B cell (primary cell): ENCODE measurements at regions not wholly inside any gene's neighbourhood (a gene's known extent, or its start where the extent isn't known, plus 50 kb on each side); places are given as distances from the start of the nearest gene placed in this dataset.

Source experiments
- ATAC-seq: fragments of 200-7000 bp; cut with Tn5 transposase; one replicate; pipeline ENCODE4 v1.10.0; 2021; ENCODE audit warnings: low read depth, mild to moderate bottlenecking, moderate number of reproducible peaks, moderate library complexity
- CTCF ChIA-PET: fragments of 350-600 bp; sonication (Branson Sonifier 250); formaldehyde crosslinking; loops from one replicate; lab custom pipeline; 2021; ENCODE audit warnings: antibody characterized with exemption, inconsistent platforms; lab: Charles Lee
- POLR2A ChIA-PET: fragments of 350-600 bp; sonication (Branson Sonifier 250); formaldehyde crosslinking; loops from one replicate; lab custom pipeline; 2021; ENCODE audit warnings: antibody characterized with exemption; lab: Charles Lee
- DNase-seq: peaks from one replicate; pipeline ENCODE4 v3.0.0; 2013
- H2AFZ ChIP-seq: 2 replicates; pipeline ENCODE4 v1.6.1; 2012; ENCODE audit warnings: mild to moderate bottlenecking, low read depth, low read length; ENCODE audit not compliant: insufficient read depth, poor library complexity, severe bottlenecking
- H3K27ac ChIP-seq, 2 donors: 1 replicate in 1 of 2; 2 replicates in 1 of 2; pipeline ENCODE4 v1.5.1; 2012 to 2013; ENCODE audit warnings: low read length in 2 of 2, mild to moderate bottlenecking in 2 of 2, moderate library complexity in 1 of 2
- H3K27me3 ChIP-seq, 4 experiments: fragments of 200-600 bp in 1 of 4; sonication (generic) in 1 of 4; replicated peaks in 1 of 4; 1 replicate in 2 of 4; 2 replicates in 2 of 4; pipeline versions ENCODE4 v1.6.1 to v1.7.0; 2013 to 2016; ENCODE audit warnings: low read length in 3 of 4, mild to moderate bottlenecking in 2 of 4, mixed read lengths in 1 of 4, moderate library complexity in 1 of 4; ENCODE audit not compliant: insufficient read depth in 4 of 4, control insufficient read depth in 3 of 4; ENCODE audit errors: control extremely low read depth in 1 of 4
- H3K36me3 ChIP-seq, 2 experiments: replicated peaks in 1 of 2; 1 replicate in 1 of 2; 2 replicates in 1 of 2; pipeline versions ENCODE4 v1.6.1 to v1.7.1; 2013; ENCODE audit warnings: low read length in 1 of 2; ENCODE audit not compliant: insufficient read depth in 2 of 2, control insufficient read depth in 1 of 2; ENCODE audit errors: control extremely low read depth in 1 of 2, extremely low read depth in 1 of 2
- H3K4me1 ChIP-seq, 2 donors: fragments of 200-600 bp in 1 of 2; sonication (generic) in 1 of 2; 1 replicate in 1 of 2; 2 replicates in 1 of 2; pipeline versions ENCODE4 v1.5.1 to v1.6.1; 2013 to 2017; ENCODE audit warnings: low read length in 2 of 2; ENCODE audit not compliant: control insufficient read depth in 2 of 2, insufficient read depth in 2 of 2
- H3K4me2 ChIP-seq: replicated peaks from 2 replicates; pipeline ENCODE3; 2012; ENCODE audit warnings: mild to moderate bottlenecking, low read depth, low read length; ENCODE audit not compliant: poor library complexity, severe bottlenecking
- H3K4me3 ChIP-seq, 5 experiments: fragments of 200-600 bp in 1 of 5; sonication (generic) in 1 of 5; 1 replicate in 3 of 5; 2 replicates in 2 of 5; pipeline versions ENCODE4 v1.5.1 to v1.7.0; 2011 to 2016; ENCODE audit warnings: low read length in 4 of 5, mild to moderate bottlenecking in 4 of 5, low read depth in 2 of 5, control low read depth in 1 of 5, moderate library complexity in 1 of 5; ENCODE audit not compliant: insufficient read depth in 1 of 5; ENCODE audit errors: control extremely low read depth in 1 of 5, extremely low read depth in 1 of 5
- H3K79me2 ChIP-seq: fragments of 200-600 bp; sonication (generic); one replicate; pipeline ENCODE4 v1.6.0; 2016; ENCODE audit warnings: low read length; ENCODE audit not compliant: control insufficient read depth, insufficient read depth
- H3K9ac ChIP-seq: fragments of 200-600 bp; sonication (generic); 2 replicates; pipeline ENCODE4 v1.6.1; 2017; ENCODE audit warnings: mild to moderate bottlenecking, low read length, moderate library complexity
- H3K9me3 ChIP-seq, 3 donors: one replicate each; pipeline versions ENCODE4 v1.6.1 to v1.7.1; 2013; ENCODE audit warnings: low read length in 2 of 3; ENCODE audit not compliant: control insufficient read depth in 2 of 3, insufficient read depth in 1 of 3; ENCODE audit errors: control extremely low read depth in 1 of 3
- H4K20me1 ChIP-seq: 2 replicates; pipeline ENCODE4 v1.6.0; 2012; ENCODE audit warnings: mild to moderate bottlenecking, low read length; ENCODE audit not compliant: insufficient read depth, control insufficient read depth, poor library complexity, severe bottlenecking
- H3K27ac Mint-ChIP-seq: one replicate; pipeline ENCODE4 v1.8.0; 2021; ENCODE audit warnings: mixed read lengths
- H3K27me3 Mint-ChIP-seq: one replicate; pipeline ENCODE4 v1.8.0; 2021; ENCODE audit warnings: mixed read lengths
- H3K4me1 Mint-ChIP-seq: one replicate; pipeline ENCODE4 v1.8.0; 2021; ENCODE audit warnings: mixed read lengths
- H3K4me3 Mint-ChIP-seq: one replicate; pipeline ENCODE4 v1.8.0; 2021; ENCODE audit warnings: mixed read lengths
- H3K9me3 Mint-ChIP-seq: one replicate; pipeline ENCODE4 v1.8.0; 2022; ENCODE audit warnings: mixed read lengths; ENCODE audit not compliant: insufficient read depth
- CTCF ChIP-seq: fragments of 200-600 bp; IDR thresholded peaks from one replicate; pipeline ENCODE4 v1.8.0; 2022; ENCODE audit warnings: antibody characterized with exemption, mild to moderate bottlenecking
- EZH2 ChIP-seq: IDR thresholded peaks from 2 replicates; pipeline ENCODE4 v1.6.1; 2012; ENCODE audit warnings: borderline replicate concordance, low read depth, mild to moderate bottlenecking, moderate library complexity, low read length; ENCODE audit not compliant: insufficient read depth, poor library complexity, severe bottlenecking
- WGBS: methylation state at CpG from one replicate; pipeline ENCODE4 v1.1.5; 2013; ENCODE audit warnings: missing lambda C conversion rate; ENCODE audit not compliant: insufficient coverage; 5-methylcytosine and 5-hydroxymethylcytosine counted together
- intact Hi-C: fragments of 100-400 bp; cut with micrococcal nuclease; formaldehyde crosslinking; loops from one replicate; pipeline ENCODE4 v1.10.0; 2022

GRCh38 chr2:79375817-79376216, 137.0 kb upstream of the CTNNA2 start:
- Mint-ChIP-seq H3K27me3 (no peaks in the 10 kb centered on the region), H3K4me3 (no peak overlapping the region), H3K27ac (no peak overlapping the region), H3K4me1 (no peaks in the 10 kb centered on the region), H3K9me3 (peaks cover 9% of the 10 kb centered on the region)
- Histone ChIP-seq H4K20me1 (no peaks in the 10 kb centered on the region), H3K4me3 (no peak overlapping the region), H3K9ac (no peak overlapping the region), H3K36me3 (no peaks in the 10 kb centered on the region), H3K27me3 (no peaks in the 10 kb centered on the region), H3K4me1 (no peaks in the 10 kb centered on the region), H3K4me2 (no peak overlapping the region), H3K9me3 (peaks cover 0 to 4% (median 0%) of the 10 kb centered on the region in 3 donors), H3K79me2 (no peaks in the 10 kb centered on the region), H3K27ac (no peak overlapping the region), H2AFZ (no peak overlapping the region)
- ATAC-seq: no peak
- intact Hi-C loops: no loop called here
- ChIA-PET POLR2A (no interaction called here), CTCF (no interaction called here)
- no peak for TF ChIP-seq CTCF
- TF ChIP-seq EZH2: no peak
- DNase-seq: no peak
- 82% methylated on average over 4 of the region's 4 CpGs for WGBS

GRCh38 chr2:79373358-79374130, 139.3 kb upstream of the CTNNA2 start:
- H4K20me1 ChIP-seq: no peaks in the 10 kb centered on the region
- no peaks in the 10 kb centered on the region for H3K27me3 Mint-ChIP-seq
- H3K36me3 ChIP-seq: no peaks in the 10 kb centered on the region
- peaks cover 11% of the 10 kb centered on the region for H3K9me3 Mint-ChIP-seq
- peaks cover 0 to 10% (median 0%) of the 10 kb centered on the region in 3 donors for H3K9me3 ChIP-seq
- no peak for ATAC-seq
- no peak overlapping the region for H2AFZ ChIP-seq
- no peak overlapping the region for H3K4me3 Mint-ChIP-seq
- H3K27ac ChIP-seq: no peak overlapping the region
- CTCF ChIA-PET: no interaction called here
- H3K9ac ChIP-seq: no peak overlapping the region
- no peaks in the 10 kb centered on the region for H3K4me1 Mint-ChIP-seq
- H3K27me3 ChIP-seq: no peaks in the 10 kb centered on the region
- intact Hi-C loops: no loop called here
- H3K27ac Mint-ChIP-seq: no peak overlapping the region
- no peak overlapping the region for H3K4me2 ChIP-seq
- H3K4me1 ChIP-seq: no peaks in the 10 kb centered on the region
- WGBS: 70% methylated on average over 2 of the region's 4 CpGs
- no peak for TF ChIP-seq EZH2
- TF ChIP-seq CTCF: no peak
- POLR2A ChIA-PET: no interaction called here
- H3K4me3 ChIP-seq: no peak overlapping the region
- no peak for DNase-seq
- H3K79me2 ChIP-seq: no peaks in the 10 kb centered on the region
